Vagina (tissue), 2 donors: ENCODE measurements at regions not wholly inside any gene's neighbourhood (a gene's known extent, or its start where the extent isn't known, plus 50 kb on each side); places are given as distances from the start of the nearest gene placed in this dataset.

ENCODE experiments used
- POLR2A ChIP-seq, 2 donors: fragments of 450-650 bp; IDR thresholded peaks; one replicate each; pipeline ENCODE4 v1.6.1; 2017; ENCODE audit warnings: antibody characterized with exemption in 2 of 2, mild to moderate bottlenecking in 2 of 2, moderate library complexity in 2 of 2
- TF ChIP-seq, protein P1 (sequence below), 3 experiments: fragments of 450-650 bp in 2 of 3; fragments of 200-600 bp in 1 of 3; sonication (generic) in 1 of 3; IDR thresholded peaks; one replicate each; pipeline ENCODE4 v1.5.1; 2017 to 2019; ENCODE audit warnings: antibody characterized with exemption in 3 of 3, mild to moderate bottlenecking in 2 of 3, moderate library complexity in 2 of 3

DNA sequence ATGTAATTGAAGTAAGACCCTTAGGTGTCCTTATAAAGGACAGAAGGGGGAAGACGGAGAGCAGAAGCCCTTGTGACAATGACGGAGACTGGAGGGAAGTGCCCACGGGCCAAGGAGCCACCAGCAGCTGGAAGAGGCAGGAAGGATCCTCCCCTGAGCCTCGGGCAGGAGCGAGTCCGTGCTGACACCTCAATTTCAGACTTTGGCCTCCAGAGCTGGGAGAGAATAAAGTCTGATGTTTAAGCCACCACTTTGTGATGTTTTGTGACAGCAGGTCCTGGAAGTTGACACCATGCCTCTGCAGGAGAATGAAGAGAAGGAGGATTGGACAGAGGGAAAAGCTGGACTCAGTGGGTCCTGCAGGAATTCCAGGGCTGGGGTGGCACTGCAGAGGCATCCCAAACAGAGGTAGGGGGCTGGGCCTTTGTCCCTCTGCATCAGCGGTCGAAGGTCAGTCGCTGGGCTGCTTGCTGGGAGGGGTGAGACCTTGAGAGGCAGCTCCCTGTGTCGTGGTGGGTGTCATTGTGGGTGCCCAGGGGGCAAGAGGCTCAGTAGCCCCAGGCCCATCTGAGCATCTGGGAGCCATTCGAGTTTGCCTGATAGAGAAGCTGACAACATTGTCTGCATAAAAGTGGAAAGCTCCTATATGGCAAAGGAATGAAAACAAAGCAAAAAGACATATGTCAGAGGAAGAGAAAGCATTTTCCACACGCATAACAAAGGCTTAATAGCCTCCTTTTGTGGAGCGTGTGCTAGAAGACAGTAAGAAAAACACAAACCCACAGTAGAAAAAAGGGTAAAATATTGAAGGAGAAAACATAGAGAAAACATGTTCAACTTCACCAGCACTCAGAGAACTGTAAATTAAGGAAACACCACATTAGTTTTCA is 68.8 kb downstream of the RTL6 start:
- TF ChIP-seq, protein P1, sequence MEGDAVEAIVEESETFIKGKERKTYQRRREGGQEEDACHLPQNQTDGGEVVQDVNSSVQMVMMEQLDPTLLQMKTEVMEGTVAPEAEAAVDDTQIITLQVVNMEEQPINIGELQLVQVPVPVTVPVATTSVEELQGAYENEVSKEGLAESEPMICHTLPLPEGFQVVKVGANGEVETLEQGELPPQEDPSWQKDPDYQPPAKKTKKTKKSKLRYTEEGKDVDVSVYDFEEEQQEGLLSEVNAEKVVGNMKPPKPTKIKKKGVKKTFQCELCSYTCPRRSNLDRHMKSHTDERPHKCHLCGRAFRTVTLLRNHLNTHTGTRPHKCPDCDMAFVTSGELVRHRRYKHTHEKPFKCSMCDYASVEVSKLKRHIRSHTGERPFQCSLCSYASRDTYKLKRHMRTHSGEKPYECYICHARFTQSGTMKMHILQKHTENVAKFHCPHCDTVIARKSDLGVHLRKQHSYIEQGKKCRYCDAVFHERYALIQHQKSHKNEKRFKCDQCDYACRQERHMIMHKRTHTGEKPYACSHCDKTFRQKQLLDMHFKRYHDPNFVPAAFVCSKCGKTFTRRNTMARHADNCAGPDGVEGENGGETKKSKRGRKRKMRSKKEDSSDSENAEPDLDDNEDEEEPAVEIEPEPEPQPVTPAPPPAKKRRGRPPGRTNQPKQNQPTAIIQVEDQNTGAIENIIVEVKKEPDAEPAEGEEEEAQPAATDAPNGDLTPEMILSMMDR (IDR thresholded peaks at IDR 0.05), result no peak
- TF ChIP-seq POLR2A (IDR thresholded peaks at IDR 0.05), result no peak
